ENCODE measurements at regions not wholly inside any gene's neighbourhood (a gene's known extent, or its start where the extent isn't known, plus 50 kb on each side); places are given as distances from the start of the nearest gene placed in this dataset.

GRCh38 chr5:124061068-124061430 is 549.1 kb downstream of the CSNK1G3 start:
- TF ChIP-seq CTCF (IDR thresholded peaks at IDR 0.05; ENCODE audit: unreplicated experiment), result no peak
- no peaks in the 10 kb centered on the region for H3K27me3 Mint-ChIP-seq
- no peaks in the 10 kb centered on the region for H3K36me3 Mint-ChIP-seq (ENCODE audit: insufficient read depth)
- peaks cover 48% of the 10 kb centered on the region for H3K4me1 Mint-ChIP-seq (ENCODE audit: low read depth)
- H3K9me3 Mint-ChIP-seq (ENCODE audit: low read depth), result peaks cover 9% of the 10 kb centered on the region
- DNase-seq (ENCODE audit: low spot score, unreplicated experiment), result no peak
- no peak overlapping the region for H3K4me3 Mint-ChIP-seq (ENCODE audit: low read depth)
- H3K27ac Mint-ChIP-seq, result no peak overlapping the region

GRCh38 chr5:124060413-124061067 is 548.6 kb downstream of the CSNK1G3 start:
- Mint-ChIP-seq H3K4me1 (ENCODE audit: low read depth) (peaks cover 49% of the 10 kb centered on the region), H3K27me3 (no peaks in the 10 kb centered on the region), H3K4me3 (ENCODE audit: low read depth) (no peak overlapping the region), H3K27ac (peak overlapping the region; percentile 42), H3K36me3 (ENCODE audit: insufficient read depth) (no peaks in the 10 kb centered on the region), H3K9me3 (ENCODE audit: low read depth) (peaks cover 9% of the 10 kb centered on the region)
- DNase-seq (ENCODE audit: low spot score, unreplicated experiment), result no peak
- TF ChIP-seq CTCF (IDR thresholded peaks at IDR 0.05; ENCODE audit: unreplicated experiment), result no peak

- no peak overlapping the region for H3K4me3 Mint-ChIP-seq (ENCODE audit: low read depth)
- H3K9me3 Mint-ChIP-seq (ENCODE audit: low read depth), result peaks cover 9% of the 10 kb centered on the region
- H3K4me1 Mint-ChIP-seq (ENCODE audit: low read depth), result peaks cover 49% of the 10 kb centered on the region
- no peak for TF ChIP-seq CTCF (IDR thresholded peaks at IDR 0.05; ENCODE audit: unreplicated experiment)
- no peaks in the 10 kb centered on the region for H3K27me3 Mint-ChIP-seq
- H3K27ac Mint-ChIP-seq, result peak overlapping the region; percentile 42
- DNase-seq (ENCODE audit: low spot score, unreplicated experiment), result no peak
- no peaks in the 10 kb centered on the region for H3K36me3 Mint-ChIP-seq (ENCODE audit: insufficient read depth)
Observed at GRCh38 chr5:124060011-124060410, 548.0 kb downstream of the CSNK1G3 start.

- Mint-ChIP-seq H3K4me1 (ENCODE audit: low read depth) (peaks cover 49% of the 10 kb centered on the region), H3K4me3 (ENCODE audit: low read depth) (no peak overlapping the region), H3K27me3 (no peaks in the 10 kb centered on the region), H3K27ac (no peak overlapping the region), H3K36me3 (ENCODE audit: insufficient read depth) (no peaks in the 10 kb centered on the region), H3K9me3 (ENCODE audit: low read depth) (peaks cover 4% of the 10 kb centered on the region)
- no peak for TF ChIP-seq CTCF (IDR thresholded peaks at IDR 0.05; ENCODE audit: unreplicated experiment)
- no peak for DNase-seq (ENCODE audit: low spot score, unreplicated experiment)
Observed at GRCh38 chr5:124059200-124059599, 547.2 kb downstream of the CSNK1G3 start.

- no peaks in the 10 kb centered on the region for H3K27me3 Mint-ChIP-seq
- peaks cover 49% of the 10 kb centered on the region for H3K4me1 Mint-ChIP-seq (ENCODE audit: low read depth)
- no peak for TF ChIP-seq CTCF (IDR thresholded peaks at IDR 0.05; ENCODE audit: unreplicated experiment)
- no peak for DNase-seq (ENCODE audit: low spot score, unreplicated experiment)
- H3K36me3 Mint-ChIP-seq (ENCODE audit: insufficient read depth), result no peaks in the 10 kb centered on the region
- no peak overlapping the region for H3K4me3 Mint-ChIP-seq (ENCODE audit: low read depth)
- no peaks in the 10 kb centered on the region for H3K9me3 Mint-ChIP-seq (ENCODE audit: low read depth)
- peak overlapping the region; percentile 97 for H3K27ac Mint-ChIP-seq
Observed at GRCh38 chr5:124057724-124058231, 545.8 kb downstream of the CSNK1G3 start.
